ENCODE measurements at regions not wholly inside any gene's neighbourhood (a gene's known extent, or its start where the extent isn't known, plus 50 kb on each side); places are given as distances from the start of the nearest gene placed in this dataset.

DNA sequence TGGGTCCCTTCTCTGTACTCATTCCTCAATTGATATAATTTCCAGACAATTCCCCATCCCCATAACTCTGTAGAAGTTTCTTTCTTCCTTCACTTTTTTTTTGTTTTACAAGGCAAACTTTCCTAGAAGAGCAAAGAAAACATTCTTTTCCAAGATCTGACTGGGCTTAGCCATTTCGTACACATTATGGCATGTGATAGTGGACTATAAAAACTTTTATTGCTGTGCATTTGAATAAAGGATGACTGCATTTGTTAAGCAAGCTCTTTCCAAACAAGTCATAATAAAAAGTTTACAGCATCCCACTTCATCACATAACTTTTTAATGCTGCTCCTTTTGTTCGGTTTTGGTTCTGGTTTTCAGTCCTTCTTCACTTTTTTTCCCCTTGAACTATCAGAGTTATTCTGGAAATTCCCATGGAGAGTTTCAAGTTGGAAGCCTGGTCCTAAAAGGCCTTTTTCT lies 231.0 kb upstream of the HMGA2 start:
- peak; percentile 92 for DNase-seq (ENCODE audit: low read depth)
- no peak overlapping the region for H3K4me3 ChIP-seq (ENCODE audit: low read depth, low read length)
- TF ChIP-seq, protein P1, sequence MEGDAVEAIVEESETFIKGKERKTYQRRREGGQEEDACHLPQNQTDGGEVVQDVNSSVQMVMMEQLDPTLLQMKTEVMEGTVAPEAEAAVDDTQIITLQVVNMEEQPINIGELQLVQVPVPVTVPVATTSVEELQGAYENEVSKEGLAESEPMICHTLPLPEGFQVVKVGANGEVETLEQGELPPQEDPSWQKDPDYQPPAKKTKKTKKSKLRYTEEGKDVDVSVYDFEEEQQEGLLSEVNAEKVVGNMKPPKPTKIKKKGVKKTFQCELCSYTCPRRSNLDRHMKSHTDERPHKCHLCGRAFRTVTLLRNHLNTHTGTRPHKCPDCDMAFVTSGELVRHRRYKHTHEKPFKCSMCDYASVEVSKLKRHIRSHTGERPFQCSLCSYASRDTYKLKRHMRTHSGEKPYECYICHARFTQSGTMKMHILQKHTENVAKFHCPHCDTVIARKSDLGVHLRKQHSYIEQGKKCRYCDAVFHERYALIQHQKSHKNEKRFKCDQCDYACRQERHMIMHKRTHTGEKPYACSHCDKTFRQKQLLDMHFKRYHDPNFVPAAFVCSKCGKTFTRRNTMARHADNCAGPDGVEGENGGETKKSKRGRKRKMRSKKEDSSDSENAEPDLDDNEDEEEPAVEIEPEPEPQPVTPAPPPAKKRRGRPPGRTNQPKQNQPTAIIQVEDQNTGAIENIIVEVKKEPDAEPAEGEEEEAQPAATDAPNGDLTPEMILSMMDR (IDR thresholded peaks at IDR 0.05; ENCODE audit: insufficient read depth, low read depth, low read length), result no peak

- TF ChIP-seq, protein P1 (IDR thresholded peaks at IDR 0.05; ENCODE audit: insufficient read depth, low read depth, low read length), result no peak
- DNase-seq (ENCODE audit: low read depth), result peak; percentile 22
- H3K4me3 ChIP-seq (ENCODE audit: low read depth, low read length), result no peak overlapping the region
Observed at GRCh38 chr12:65594409-65594808, 229.9 kb upstream of the HMGA2 start.

DNA sequence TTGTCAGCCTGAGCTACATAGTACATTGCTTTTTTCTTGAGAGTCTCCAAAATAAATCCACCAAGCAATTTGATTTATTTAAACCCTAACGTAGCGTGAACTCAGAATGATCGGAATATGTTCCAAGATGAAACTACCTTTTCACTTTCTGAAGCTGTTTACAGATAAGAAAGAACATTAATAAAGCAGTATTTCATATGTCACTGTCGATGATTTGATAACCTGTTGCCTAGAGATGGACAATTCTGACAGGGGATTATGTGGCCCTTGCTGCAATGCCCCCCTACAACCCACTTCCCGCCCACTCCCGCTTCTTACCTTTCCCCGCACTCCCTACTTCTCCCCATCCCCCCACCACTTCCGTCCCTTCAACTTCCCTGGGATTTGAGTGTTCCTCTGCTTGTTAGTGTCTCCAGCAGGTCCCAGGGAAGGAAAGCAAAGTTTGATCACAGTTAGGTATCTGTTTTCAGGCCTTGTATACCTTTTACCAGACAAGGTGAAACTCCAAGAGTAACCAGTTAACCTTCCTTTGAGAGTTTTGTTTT lies 229.2 kb upstream of the HMGA2 start:
- TF ChIP-seq, protein P1 (IDR thresholded peaks at IDR 0.05; ENCODE audit: insufficient read depth, low read depth, low read length), result no peak
- H3K4me3 ChIP-seq (ENCODE audit: low read depth, low read length), result no peak overlapping the region
- DNase-seq (ENCODE audit: low read depth), result no peak

- DNase-seq (ENCODE audit: low read depth), result no peak
Observed at GRCh38 chr12:65596514-65597091, 227.7 kb upstream of the HMGA2 start.

GRCh38 chr12:65597527-65597926 lies 226.8 kb upstream of the HMGA2 start:
- TF ChIP-seq, protein P1 (IDR thresholded peaks at IDR 0.05; ENCODE audit: insufficient read depth, low read depth, low read length), result no peak
- peak; percentile 62 for DNase-seq (ENCODE audit: low read depth)
- H3K4me3 ChIP-seq (ENCODE audit: low read depth, low read length), result no peak overlapping the region

More at GRCh38 chr12:65596514-65597091, 227.7 kb upstream of the HMGA2 start:
- TF ChIP-seq, protein P1 (IDR thresholded peaks at IDR 0.05; ENCODE audit: insufficient read depth, low read depth, low read length), result no peak
- H3K4me3 ChIP-seq (ENCODE audit: low read depth, low read length), result no peak overlapping the region

- TF ChIP-seq, protein P1 (IDR thresholded peaks at IDR 0.05; ENCODE audit: insufficient read depth, low read depth, low read length), result no peak
- no peak for DNase-seq (ENCODE audit: low read depth)
- no peak overlapping the region for H3K4me3 ChIP-seq (ENCODE audit: low read depth, low read length)
Observed at GRCh38 chr12:65598688-65599087, 225.6 kb upstream of the HMGA2 start.

DNA sequence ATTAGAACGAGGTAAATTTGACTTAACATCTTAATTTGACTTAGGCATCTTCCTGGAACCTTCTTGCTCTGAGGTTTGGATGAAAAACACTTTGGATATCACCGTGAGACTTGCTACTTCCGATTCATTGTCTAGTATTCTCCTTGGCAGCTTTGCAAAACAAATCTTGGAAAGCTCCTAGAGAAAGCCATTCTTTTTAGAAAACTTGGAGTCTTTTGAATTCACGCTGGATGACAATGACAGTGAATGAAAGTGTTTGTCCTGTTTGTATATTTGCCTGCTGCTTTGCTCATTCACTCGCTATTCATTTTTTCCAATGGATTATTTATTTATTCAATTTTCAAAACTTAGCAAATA lies 222.1 kb upstream of the HMGA2 start:
- TF ChIP-seq, protein P1 (IDR thresholded peaks at IDR 0.05; ENCODE audit: insufficient read depth, low read depth, low read length), result no peak
- no peak overlapping the region for H3K4me3 ChIP-seq (ENCODE audit: low read depth, low read length)
- no peak for DNase-seq (ENCODE audit: low read depth)
